ENCODE measurements at regions not wholly inside any gene's neighbourhood (a gene's known extent, or its start where the extent isn't known, plus 50 kb on each side); places are given as distances from the start of the nearest gene placed in this dataset.

GRCh38 chr13:91053318-91054065 is 294.0 kb upstream of the MIR17HG start:
- no peak overlapping the region for H3K4me3 ChIP-seq (ENCODE audit: insufficient read depth, low read depth, low read length)
- H2AK5ac ChIP-seq (ENCODE audit: low read depth, low read length) = no peak overlapping the region
- no peak overlapping the region for H4K5ac ChIP-seq (ENCODE audit: low read depth, low read length)
- no peaks in the 10 kb centered on the region for H3K79me1 ChIP-seq (ENCODE audit: low read depth in 1 of 2, low read length in 2 of 2)
- no peak overlapping the region for H3K9ac ChIP-seq (ENCODE audit: low read depth, low read length)
- no TSS peak for BruUV-seq (replicated peaks)
- dilution Hi-C loops (cut with HindIII; ENCODE audit: low sequenced_read_pairs, unreplicated experiment) = no loop called here
- H3K36me3 ChIP-seq (ENCODE audit: control insufficient read depth, insufficient read depth, low read length) = no peaks in the 10 kb centered on the region
- no peaks in the 10 kb centered on the region for H3K9me1 ChIP-seq (ENCODE audit: insufficient read depth, low read length)
- in situ Hi-C loops (cut with MboI; ENCODE audit: low sequenced_read_pairs) = no loop called here
- POLR2A ChIA-PET (ENCODE audit: unreplicated experiment) = no interaction called here
- H3K4ac ChIP-seq (ENCODE audit: low read depth, low read length) = no peak overlapping the region
- no peaks in the 10 kb centered on the region for H3K27me3 ChIP-seq (ENCODE audit: control insufficient read depth, insufficient read depth, low read length)
- no peak overlapping the region for H2AFZ ChIP-seq (replicated peaks; ENCODE audit: low read length, poor library complexity)
- no peak overlapping the region for H3K4me2 ChIP-seq (ENCODE audit: low read depth, low read length)
- no peak for TF ChIP-seq POLR2A (IDR thresholded peaks at IDR 0.05; ENCODE audit: low read depth, low read length)
- no peak for TF ChIP-seq BHLHE40 (IDR thresholded peaks at IDR 0.05; ENCODE audit: low read depth, low read length)
- no peak for TF ChIP-seq RFX5 (IDR thresholded peaks at IDR 0.05; ENCODE audit: low read depth, low read length)
- TF ChIP-seq CEBPB (IDR thresholded peaks at IDR 0.05; ENCODE audit: low read depth, low read length) = no peak
- no peak for TF ChIP-seq CTCF (conservative IDR thresholded peaks at IDR 0.05; ENCODE audit: low read depth, low read length)
- no peak for TF ChIP-seq ELK1 (IDR thresholded peaks at IDR 0.05; ENCODE audit: borderline replicate concordance, low read depth, low read length)
- no peak for TF ChIP-seq MAFK (IDR thresholded peaks at IDR 0.05; ENCODE audit: low read depth, low read length)
- TF ChIP-seq USF2 (IDR thresholded peaks at IDR 0.05; ENCODE audit: low read depth, low read length) = no peak
- no peak for TF ChIP-seq NFE2L2 (IDR thresholded peaks at IDR 0.05; ENCODE audit: low read depth, low read length)
- no peak for TF ChIP-seq MXI1 (IDR thresholded peaks at IDR 0.05; ENCODE audit: borderline replicate concordance, low read depth, low read length)
- TF ChIP-seq RCOR1 (IDR thresholded peaks at IDR 0.05; ENCODE audit: insufficient replicate concordance, low read length) = no peak
- no peak for TF ChIP-seq FOS (IDR thresholded peaks at IDR 0.05; ENCODE audit: low read depth, low read length)
- TF ChIP-seq SMC3 (IDR thresholded peaks at IDR 0.05; ENCODE audit: low read depth, low read length) = no peak
- TF ChIP-seq RAD21 (IDR thresholded peaks at IDR 0.05; ENCODE audit: low read length) = no peak
- no peak for TF ChIP-seq MAZ (IDR thresholded peaks at IDR 0.05; ENCODE audit: borderline replicate concordance, low read depth, low read length)
- no peak for TF ChIP-seq CHD1 (IDR thresholded peaks at IDR 0.05; ENCODE audit: low read depth, low read length)
- H3K14ac ChIP-seq (replicated peaks; ENCODE audit: low read depth, low read length) = no peak overlapping the region
- DNase-seq (no peak), ATAC-seq (ENCODE audit: low read depth) (no peak)
- H2AK9ac ChIP-seq (replicated peaks; ENCODE audit: low read depth, low read length, poor library complexity) = no peak overlapping the region
- intact Hi-C loops (cut with micrococcal nuclease) = no loop called here
- H3K18ac ChIP-seq (ENCODE audit: low read depth, low read length) = no peak overlapping the region
- no peak overlapping the region for H4K8ac ChIP-seq (ENCODE audit: low read depth in 2 of 2, low read length in 2 of 2)
- H4K91ac ChIP-seq (ENCODE audit: insufficient read depth, low read depth, low read length) = no peak overlapping the region
- H3K56ac ChIP-seq (ENCODE audit: extremely low read depth, insufficient read depth, low read length) = no peak overlapping the region
- no peak overlapping the region for H3K23ac ChIP-seq (ENCODE audit: low read depth, low read length)
- H3K9me3 ChIP-seq (ENCODE audit: control insufficient read depth, insufficient read depth, low read length) = no peaks in the 10 kb centered on the region; the same call in 1 of the 2 replicates
- H2BK120ac ChIP-seq (ENCODE audit: low read depth, low read length) = no peak overlapping the region
- CTCF ChIA-PET = no interaction called here
- no peak overlapping the region for H2BK15ac ChIP-seq (ENCODE audit: low read depth, low read length)
- H3K4me1 ChIP-seq (ENCODE audit: control insufficient read depth, insufficient read depth, low read length) = no peaks in the 10 kb centered on the region
- no peak overlapping the region for H2BK20ac ChIP-seq (ENCODE audit: low read depth, low read length)
- no peak overlapping the region for H3K27ac ChIP-seq (ENCODE audit: insufficient read depth, low read length)
- no CpG with 5 or more reads among the region's 2 CpGs for whole genome bisulfite sequencing, 2 experiments (ENCODE audit: extremely low coverage in 2 of 2, insufficient read length in 1 of 2)
- no peak overlapping the region for H2BK5ac ChIP-seq (ENCODE audit: low read depth, low read length, poor library complexity, severe bottlenecking)
- no peaks in the 10 kb centered on the region for H4K20me1 ChIP-seq (ENCODE audit: insufficient read depth, low read length)

Measured in IMR-90 (cell line).